ENCODE measurements at regions not wholly inside any gene's neighbourhood (a gene's known extent, or its start where the extent isn't known, plus 50 kb on each side); places are given as distances from the start of the nearest gene placed in this dataset.

- no peak for TF ChIP-seq EZH2 (IDR thresholded peaks at IDR 0.05; ENCODE audit: insufficient read depth, poor library complexity, severe bottlenecking)
- TF ChIP-seq EZH2phosphoT487 (IDR thresholded peaks at IDR 0.05; ENCODE audit: insufficient read depth, low read depth): no peak
These were observed 998.8 kb upstream of the LRRTM1 start for GRCh38 chr2:81303321-81303720.

Data from GM23248 (cell line).